MM.1S (cell line): ENCODE measurements at regions not wholly inside any gene's neighbourhood (a gene's known extent, or its start where the extent isn't known, plus 50 kb on each side); places are given as distances from the start of the nearest gene placed in this dataset.

Experiments
- DNase-seq: peaks from one replicate; pipeline ENCODE4 v3.0.0-alpha.2; 2015
- H2AFZ ChIP-seq: fragments of 300-600 bp; sonication (generic); 2 replicates; pipeline ENCODE4 v1.6.0; 2016; ENCODE audit warnings: antibody characterized with exemption, low read length
- H3F3A ChIP-seq: fragments of 300-600 bp; sonication (generic); 2 replicates; pipeline ENCODE4 v1.6.1; 2016; ENCODE audit warnings: mild to moderate bottlenecking, antibody characterized with exemption, low read length, moderate library complexity, mixed read lengths; ENCODE audit not compliant: insufficient read depth
- H3K27ac ChIP-seq: fragments of 300-600 bp; sonication (generic); 2 replicates; pipeline ENCODE4 v1.5.1; 2016; ENCODE audit warnings: mild to moderate bottlenecking, low read length
- H3K27me3 ChIP-seq: fragments of 300-600 bp; sonication (generic); replicated peaks from 2 replicates; pipeline ENCODE4 v1.6.0; 2016; ENCODE audit warnings: low read length; ENCODE audit not compliant: insufficient read depth
- H3K36me3 ChIP-seq: fragments of 300-600 bp; sonication (generic); replicated peaks from 2 replicates; pipeline ENCODE4 v1.6.1; 2016; ENCODE audit warnings: mild to moderate bottlenecking, low read length, mixed read lengths; ENCODE audit not compliant: insufficient read depth
- H3K4me1 ChIP-seq: fragments of 300-600 bp; sonication (generic); 2 replicates; pipeline ENCODE4 v1.6.1; 2016; ENCODE audit warnings: low read length, mixed read lengths
- H3K4me2 ChIP-seq: fragments of 300-600 bp; sonication (generic); 2 replicates; pipeline ENCODE4 v1.6.0; 2016; ENCODE audit warnings: low read depth, low read length
- H3K4me3 ChIP-seq: fragments of 300-600 bp; sonication (generic); 2 replicates; pipeline ENCODE4 v1.5.1; 2016; ENCODE audit warnings: low read length, mixed read lengths
- H3K79me2 ChIP-seq: fragments of 300-600 bp; sonication (generic); 2 replicates; pipeline ENCODE4 v1.6.1; 2016; ENCODE audit warnings: mixed run types, low read length, mixed read lengths
- H3K9ac ChIP-seq: fragments of 300-600 bp; sonication (generic); 2 replicates; pipeline ENCODE4 v1.6.1; 2016; ENCODE audit warnings: low read length, mixed read lengths
- H3K9me2 ChIP-seq: fragments of 300-600 bp; sonication (generic); replicated peaks from 2 replicates; pipeline ENCODE4 v1.6.1; 2016; ENCODE audit warnings: mild to moderate bottlenecking, low read length, mixed read lengths; ENCODE audit not compliant: insufficient read depth
- H3K9me3 ChIP-seq: fragments of 300-600 bp; sonication (generic); replicated peaks from 2 replicates; pipeline ENCODE4 v1.6.1; 2016; ENCODE audit warnings: mild to moderate bottlenecking, low read length, mixed read lengths; ENCODE audit not compliant: insufficient read depth
- H4K20me1 ChIP-seq: fragments of 300-600 bp; sonication (generic); 2 replicates; pipeline ENCODE4 v1.6.1; 2016; ENCODE audit warnings: mild to moderate bottlenecking, low read length, moderate library complexity, mixed read lengths; ENCODE audit not compliant: insufficient read depth
- EZH2 ChIP-seq: fragments of 300-600 bp; sonication (generic); optimal IDR thresholded peaks from 2 replicates; pipeline ENCODE3; 2017; ENCODE audit warnings: low read depth, mild to moderate bottlenecking, antibody characterized with exemption, low read length, mixed read lengths
- EZH2phosphoT487 ChIP-seq: fragments of 300-600 bp; sonication (generic); IDR thresholded peaks from 2 replicates; pipeline ENCODE4 v1.6.1; 2018; ENCODE audit warnings: antibody characterized with exemption, low read length
- TF ChIP-seq, protein P1 (sequence below): fragments of 300-600 bp; sonication (generic); IDR thresholded peaks from 2 replicates; pipeline ENCODE4 v1.5.1; 2016; ENCODE audit warnings: antibody characterized with exemption, low read length, mixed read lengths

DNA sequence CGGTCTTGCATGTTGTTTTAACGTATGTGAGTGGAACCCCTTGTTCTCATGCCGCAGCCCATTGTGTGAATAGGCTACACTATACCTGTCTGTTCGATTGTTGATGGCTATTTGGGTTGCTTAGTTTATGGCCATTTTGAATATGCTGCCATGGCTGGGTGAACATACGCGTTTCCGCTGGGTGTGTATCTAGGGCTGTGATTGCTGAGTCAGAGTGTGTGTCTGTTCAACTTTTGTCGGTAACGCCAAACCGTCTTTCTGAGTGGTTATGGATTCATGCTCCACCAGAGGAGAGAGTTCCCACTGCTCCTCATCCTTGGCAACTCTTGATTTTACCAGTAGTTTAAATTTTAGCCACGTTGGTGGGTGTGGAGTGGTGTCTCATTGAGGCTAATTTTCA is 77.0 kb downstream of the METRNL start:
- Histone ChIP-seq H3K79me2 (no peaks in the 10 kb centered on the region), H4K20me1 (no peaks in the 10 kb centered on the region), H3K4me1 (0 out of 2 replicates have a peak, but pooled peaks cover 3% of the 10 kb centered on the region), H2AFZ (no peak overlapping the region), H3K9ac (no peak overlapping the region), H3F3A (no peaks in the 10 kb centered on the region), H3K4me3 (no peak overlapping the region), H3K9me3 (no peaks in the 10 kb centered on the region), H3K27ac (no peak overlapping the region), H3K36me3 (no peaks in the 10 kb centered on the region), H3K27me3 (peaks cover 93% of the 10 kb centered on the region), H3K9me2 (no peaks in the 10 kb centered on the region), H3K4me2 (no peak overlapping the region)
- TF ChIP-seq EZH2phosphoT487 (no peak), EZH2 (no peak)
- TF ChIP-seq, protein P1, sequence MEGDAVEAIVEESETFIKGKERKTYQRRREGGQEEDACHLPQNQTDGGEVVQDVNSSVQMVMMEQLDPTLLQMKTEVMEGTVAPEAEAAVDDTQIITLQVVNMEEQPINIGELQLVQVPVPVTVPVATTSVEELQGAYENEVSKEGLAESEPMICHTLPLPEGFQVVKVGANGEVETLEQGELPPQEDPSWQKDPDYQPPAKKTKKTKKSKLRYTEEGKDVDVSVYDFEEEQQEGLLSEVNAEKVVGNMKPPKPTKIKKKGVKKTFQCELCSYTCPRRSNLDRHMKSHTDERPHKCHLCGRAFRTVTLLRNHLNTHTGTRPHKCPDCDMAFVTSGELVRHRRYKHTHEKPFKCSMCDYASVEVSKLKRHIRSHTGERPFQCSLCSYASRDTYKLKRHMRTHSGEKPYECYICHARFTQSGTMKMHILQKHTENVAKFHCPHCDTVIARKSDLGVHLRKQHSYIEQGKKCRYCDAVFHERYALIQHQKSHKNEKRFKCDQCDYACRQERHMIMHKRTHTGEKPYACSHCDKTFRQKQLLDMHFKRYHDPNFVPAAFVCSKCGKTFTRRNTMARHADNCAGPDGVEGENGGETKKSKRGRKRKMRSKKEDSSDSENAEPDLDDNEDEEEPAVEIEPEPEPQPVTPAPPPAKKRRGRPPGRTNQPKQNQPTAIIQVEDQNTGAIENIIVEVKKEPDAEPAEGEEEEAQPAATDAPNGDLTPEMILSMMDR = no peak
- no peak for DNase-seq

GRCh38 chr17:83159204-83160049 is 80.0 kb downstream of the METRNL start:
- DNase-seq = no peak
- H3K27ac ChIP-seq = no peak overlapping the region
- H2AFZ ChIP-seq = no peak overlapping the region
- H3K9me3 ChIP-seq = no peaks in the 10 kb centered on the region
- no peaks in the 10 kb centered on the region for H3K9me2 ChIP-seq
- H3F3A ChIP-seq = no peaks in the 10 kb centered on the region
- no peaks in the 10 kb centered on the region for H4K20me1 ChIP-seq
- TF ChIP-seq, protein P1 = no peak
- TF ChIP-seq EZH2phosphoT487 = no peak
- TF ChIP-seq EZH2 = no peak
- H3K36me3 ChIP-seq = no peaks in the 10 kb centered on the region
- H3K27me3 ChIP-seq = peaks cover 93% of the 10 kb centered on the region
- no peak overlapping the region for H3K4me2 ChIP-seq
- no peak overlapping the region for H3K9ac ChIP-seq
- 0 out of 2 replicates have a peak, but pooled peaks cover 3% of the 10 kb centered on the region for H3K4me1 ChIP-seq
- H3K4me3 ChIP-seq = no peak overlapping the region
- H3K79me2 ChIP-seq = no peaks in the 10 kb centered on the region

- Histone ChIP-seq H3K9ac (no peak overlapping the region), H3K4me3 (no peak overlapping the region), H2AFZ (no peak overlapping the region), H3K9me3 (no peaks in the 10 kb centered on the region), H4K20me1 (no peaks in the 10 kb centered on the region), H3K4me2 (no peak overlapping the region), H3K27me3 (peaks cover 94% of the 10 kb centered on the region), H3K79me2 (no peaks in the 10 kb centered on the region), H3K4me1 (0 out of 2 replicates have a peak, but pooled peaks cover under 1% of the 10 kb centered on the region), H3F3A (no peaks in the 10 kb centered on the region), H3K36me3 (no peaks in the 10 kb centered on the region), H3K27ac (no peak overlapping the region), H3K9me2 (no peaks in the 10 kb centered on the region)
- no peak for DNase-seq
- TF ChIP-seq EZH2 = no peak
- TF ChIP-seq EZH2phosphoT487 = no peak
- TF ChIP-seq, protein P1 = no peak
Measured at GRCh38 chr17:83160443-83161297, 81.3 kb downstream of the METRNL start.
